Thymus (tissue), 11 donors: ENCODE measurements at regions not wholly inside any gene's neighbourhood (a gene's known extent, or its start where the extent isn't known, plus 50 kb on each side); places are given as distances from the start of the nearest gene placed in this dataset.
"Not testable (repeated sequence)": the region's sequence is repeated elsewhere in the genome, so short reads cannot be mapped to it uniquely, and the experiment has no call there.

Experiments
- DNase-seq, 9 donors: peaks; one replicate each; pipeline ENCODE4 v3.0.0-alpha.2; 2013; ENCODE audit warnings: low spot score in 9 of 9, low read depth in 6 of 9, missing footprints in 1 of 9
- H3K27ac ChIP-seq, 2 donors: one replicate each; pipeline ENCODE4 v1.5.1; 2013; ENCODE audit warnings: control low read depth in 1 of 2, low read depth in 1 of 2, low read length in 1 of 2, mild to moderate bottlenecking in 1 of 2, moderate library complexity in 1 of 2
- H3K27me3 ChIP-seq, 2 donors: one replicate each; pipeline ENCODE4 v1.5.1; 2013; ENCODE audit warnings: low read length in 1 of 2; ENCODE audit not compliant: control insufficient read depth in 2 of 2, insufficient read depth in 1 of 2
- H3K36me3 ChIP-seq, 2 donors: one replicate each; pipeline ENCODE4 v1.5.1; 2013; ENCODE audit warnings: low read length in 1 of 2, mild to moderate bottlenecking in 1 of 2, moderate library complexity in 1 of 2; ENCODE audit not compliant: control insufficient read depth in 2 of 2, insufficient read depth in 2 of 2
- H3K4me1 ChIP-seq, 2 donors: one replicate each; pipeline ENCODE4 v1.5.1; 2013; ENCODE audit warnings: low read length in 2 of 2; ENCODE audit not compliant: control insufficient read depth in 2 of 2, insufficient read depth in 2 of 2
- H3K4me3 ChIP-seq, 2 donors: one replicate each; pipeline ENCODE4 v1.5.1; 2013; ENCODE audit warnings: low read length in 2 of 2, control low read depth in 1 of 2, mild to moderate bottlenecking in 1 of 2
- H3K9me3 ChIP-seq, 2 donors: one replicate each; pipeline ENCODE4 v1.5.1; 2013; ENCODE audit warnings: low read length in 1 of 2, mild to moderate bottlenecking in 1 of 2; ENCODE audit not compliant: control insufficient read depth in 2 of 2, insufficient read depth in 1 of 2
- WGBS: extraction: QIAGEN DNeasy Blood & Tissue Kit; methylation state at CpG from one replicate; pipeline ENCODE4 v1.1.7; 2013; 5-methylcytosine and 5-hydroxymethylcytosine counted together
- donor health status: healthy.

DNA sequence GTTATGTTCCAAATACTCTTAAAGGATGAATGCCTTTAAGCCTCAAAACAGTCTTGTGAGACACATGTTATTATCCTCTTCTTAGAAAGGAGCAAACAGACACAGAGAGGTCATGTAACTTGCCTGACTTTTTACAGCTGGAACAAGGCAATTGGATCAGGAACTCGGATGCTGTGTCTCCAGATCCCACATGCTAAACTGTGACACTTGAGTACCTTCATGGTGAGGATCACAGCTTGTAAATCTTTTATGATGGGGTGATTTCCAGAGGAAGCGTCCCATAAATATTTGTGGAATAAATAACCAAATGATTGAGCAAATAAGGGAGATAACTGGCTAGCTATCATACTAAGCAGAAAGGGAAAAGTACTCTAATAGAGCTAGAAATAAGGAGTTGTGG lies 171.2 kb downstream of the C11orf91 start:
- WGBS: 66% methylated on average over 2 of the region's 2 CpGs
- no peaks in the 10 kb centered on the region for H3K36me3 ChIP-seq
- DNase-seq: no peak
- no peaks in the 10 kb centered on the region for H3K9me3 ChIP-seq
- H3K4me1 ChIP-seq: no peaks in the 10 kb centered on the region
- no peaks in the 10 kb centered on the region for H3K27me3 ChIP-seq
- H3K4me3 ChIP-seq: no peak overlapping the region
- no peak overlapping the region for H3K27ac ChIP-seq

DNA sequence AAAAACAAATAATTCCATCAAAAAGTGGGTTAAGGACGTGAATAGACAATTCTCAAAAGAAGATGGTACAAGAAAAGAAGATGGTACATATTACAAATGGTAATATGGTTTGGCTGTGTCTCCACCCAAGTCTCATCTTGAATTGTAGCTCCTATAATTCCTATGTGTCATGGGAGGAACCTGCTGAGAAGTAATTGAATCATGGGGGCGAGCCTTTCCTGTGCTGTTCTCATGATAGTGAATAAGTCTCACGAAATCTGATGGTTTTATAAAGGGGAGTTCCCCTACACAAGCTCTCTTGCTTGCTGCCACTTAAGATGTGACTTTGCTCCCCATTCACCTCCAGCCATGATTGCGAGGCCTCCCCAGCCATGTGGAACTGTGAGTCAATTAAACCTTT lies 172.9 kb downstream of the C11orf91 start:
- WGBS: 86% methylated on average over 4 of the region's 4 CpGs
- not testable (repeated sequence) for H3K27ac ChIP-seq

DNA sequence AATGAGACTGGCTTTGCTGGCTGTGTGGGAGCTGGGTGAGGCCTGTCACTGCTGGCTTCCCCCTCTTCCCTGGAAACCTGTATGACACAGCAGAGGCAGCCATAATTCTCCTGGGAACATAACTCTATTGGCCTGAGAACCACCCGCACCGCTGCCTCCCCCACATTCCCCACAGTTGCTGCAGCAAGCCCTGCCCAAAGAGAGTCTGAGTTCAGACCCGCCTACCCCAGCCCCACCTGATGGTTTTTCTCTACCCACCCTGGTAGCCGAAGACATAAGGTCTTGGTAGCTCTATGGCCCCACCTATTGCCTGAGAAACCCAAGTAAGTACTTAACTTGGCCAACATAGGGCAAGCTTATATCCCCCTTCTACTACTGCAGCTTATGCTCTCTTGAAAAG lies 174.8 kb downstream of the C11orf91 start:
- H3K9me3 ChIP-seq: no peaks in the 10 kb centered on the region
- no peak overlapping the region for H3K4me3 ChIP-seq
- 90% methylated on average over 4 of the region's 4 CpGs for WGBS
- H3K27ac ChIP-seq: no peak overlapping the region
- no peaks in the 10 kb centered on the region for H3K27me3 ChIP-seq
- no peak for DNase-seq
- no peaks in the 10 kb centered on the region for H3K4me1 ChIP-seq
- no peaks in the 10 kb centered on the region for H3K36me3 ChIP-seq

More for the DNA sequence above, 172.9 kb downstream of the C11orf91 start:
- not testable (repeated sequence) for H3K36me3 ChIP-seq, H3K4me3 ChIP-seq, H3K27me3 ChIP-seq, H3K9me3 ChIP-seq, H3K4me1 ChIP-seq, DNase-seq

DNA sequence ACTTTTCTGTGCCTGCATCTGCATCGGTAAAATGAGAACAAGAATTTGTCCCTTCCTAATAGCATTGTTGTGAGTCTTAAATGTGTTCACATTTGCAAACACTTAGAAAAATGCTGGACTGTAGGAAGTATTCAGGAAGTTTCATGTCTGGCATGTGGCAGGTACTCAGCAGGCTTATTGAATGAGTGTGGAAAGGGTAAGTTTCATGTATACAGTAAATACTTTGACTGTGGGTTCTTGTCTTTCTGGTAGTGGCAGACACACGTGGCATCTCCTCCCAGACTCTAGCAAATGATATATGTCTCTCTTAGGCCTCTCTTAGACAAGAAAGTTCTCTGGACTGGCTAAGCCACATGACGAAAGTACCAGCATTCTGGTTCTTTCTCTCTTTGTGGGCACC lies 179.2 kb downstream of the C11orf91 start:
- 86% methylated on average over 3 of the region's 3 CpGs for WGBS
- Histone ChIP-seq H3K36me3 (no peaks in the 10 kb centered on the region), H3K27me3 (no peaks in the 10 kb centered on the region), H3K27ac (no peak overlapping the region), H3K4me1 (no peaks in the 10 kb centered on the region), H3K4me3 (no peak overlapping the region), H3K9me3 (no peaks in the 10 kb centered on the region)
- no peak for DNase-seq

DNA sequence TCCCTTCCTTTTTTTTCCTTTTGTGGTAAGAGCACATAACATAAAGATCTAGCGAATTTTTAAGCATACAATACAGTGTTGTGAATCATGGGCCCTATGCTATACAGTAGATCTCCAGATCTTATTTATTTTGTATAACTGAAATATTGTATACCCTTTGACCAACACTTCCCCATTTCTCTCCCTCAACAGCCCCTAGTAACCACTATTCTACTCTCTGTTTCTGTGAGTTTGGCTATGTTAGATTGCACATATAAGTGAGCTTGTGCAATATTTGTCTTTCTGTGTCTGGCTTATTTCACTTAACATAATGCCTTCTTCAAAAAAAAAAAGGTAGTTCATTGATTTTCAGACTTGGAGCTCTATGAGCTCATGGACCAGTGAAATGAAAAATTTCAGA lies 180.5 kb downstream of the C11orf91 start:
- DNase-seq: no peak

DNA sequence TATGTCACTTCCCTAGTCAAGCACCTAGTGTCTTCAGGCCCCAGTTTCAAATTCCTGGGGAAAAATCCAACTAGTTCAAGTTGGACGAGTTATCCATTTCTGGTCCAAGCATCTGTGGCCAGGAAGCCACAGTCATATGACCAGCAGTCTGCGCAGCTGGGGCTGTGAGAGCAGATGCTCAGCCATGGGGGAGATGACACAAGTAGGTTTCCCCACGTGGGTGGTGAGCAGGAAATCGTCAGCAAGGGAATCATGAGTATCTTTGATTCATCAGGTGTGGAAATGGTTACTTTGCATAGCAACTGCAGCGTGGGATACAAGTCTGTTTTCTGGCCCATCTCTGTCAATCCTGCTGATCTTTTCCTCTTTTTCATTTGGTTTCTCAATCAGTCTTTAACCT lies 185.3 kb downstream of the C11orf91 start:
- no peaks in the 10 kb centered on the region for H3K9me3 ChIP-seq
- no peaks in the 10 kb centered on the region for H3K4me1 ChIP-seq
- H3K36me3 ChIP-seq: no peaks in the 10 kb centered on the region
- H3K27me3 ChIP-seq: no peaks in the 10 kb centered on the region
- H3K4me3 ChIP-seq: no peak overlapping the region
- no peak overlapping the region for H3K27ac ChIP-seq
- 61% methylated on average over 5 of the region's 5 CpGs for WGBS
- DNase-seq: no peak

More for the DNA sequence above, 180.5 kb downstream of the C11orf91 start:
- Histone ChIP-seq H3K4me1 (no peaks in the 10 kb centered on the region), H3K4me3 (no peak overlapping the region), H3K27ac (no peak overlapping the region), H3K36me3 (no peaks in the 10 kb centered on the region), H3K27me3 (no peaks in the 10 kb centered on the region), H3K9me3 (no peaks in the 10 kb centered on the region)
- WGBS: 95% methylated on average over 1 of the region's 1 CpG

DNA sequence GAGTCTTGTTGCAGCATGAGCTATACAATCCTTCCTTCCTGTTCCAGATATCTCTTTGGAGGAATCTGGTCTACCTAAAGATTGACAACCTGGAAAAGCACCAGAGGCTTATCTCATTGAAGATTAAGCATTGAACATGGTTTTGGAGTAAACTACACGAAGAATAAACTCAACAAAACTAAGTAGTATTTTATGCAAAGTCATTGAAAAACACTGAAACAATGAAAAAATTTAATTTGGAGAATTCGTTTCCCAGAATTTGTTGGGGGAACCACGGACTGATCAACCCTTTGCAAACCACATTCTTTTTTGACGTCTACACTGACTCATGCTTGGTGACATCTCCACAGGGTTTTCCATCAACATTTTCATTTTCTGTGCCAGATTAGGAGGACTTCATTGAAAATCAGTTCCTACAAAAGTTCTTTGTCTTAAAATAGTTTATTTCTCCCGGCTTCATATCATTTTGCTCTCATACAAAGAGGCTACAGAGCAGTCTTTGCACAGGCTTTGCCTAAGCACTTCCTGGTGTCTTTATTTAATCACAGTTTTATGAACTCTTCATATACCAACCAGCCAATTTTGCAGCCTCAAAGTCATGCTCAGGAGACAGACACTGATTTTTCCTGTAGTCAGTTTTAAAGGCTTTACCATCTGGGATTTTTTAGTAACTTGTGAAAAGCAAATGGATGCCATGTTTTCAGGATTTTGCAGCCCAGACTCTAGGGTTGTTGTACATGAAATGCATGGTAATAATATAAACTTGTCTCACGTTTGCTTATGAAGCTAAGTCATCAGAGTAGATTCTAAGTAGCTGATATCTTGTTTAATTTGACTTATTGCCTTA lies 186.3 kb downstream of the C11orf91 start:
- 92% methylated on average over 6 of the region's 6 CpGs for WGBS
- Histone ChIP-seq H3K9me3 (no peaks in the 10 kb centered on the region), H3K4me3 (no peak overlapping the region)

DNA sequence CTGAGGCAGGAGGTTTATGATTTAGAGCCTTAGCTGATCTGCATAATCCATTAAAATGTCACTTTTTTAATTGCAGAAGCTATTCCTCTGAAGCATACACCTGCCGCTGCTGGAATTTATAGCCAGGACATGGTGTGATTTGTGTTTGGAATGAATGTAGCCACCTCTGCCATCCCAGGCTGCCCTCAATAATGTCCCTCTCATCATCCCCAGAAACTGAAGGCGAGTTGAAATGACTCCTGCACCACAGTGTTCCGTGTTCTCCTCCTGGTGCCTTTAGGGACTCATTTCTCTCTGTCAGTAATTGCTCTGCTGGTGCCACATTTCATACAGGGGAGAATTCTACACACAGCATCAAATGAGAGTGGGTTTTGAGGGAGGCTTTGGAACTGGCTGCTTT lies 191.0 kb downstream of the C11orf91 start:
- WGBS: 90% methylated on average over 3 of the region's 3 CpGs
- H3K36me3 ChIP-seq: no peaks in the 10 kb centered on the region
- DNase-seq: no peak
- no peak overlapping the region for H3K27ac ChIP-seq
- H3K9me3 ChIP-seq: no peaks in the 10 kb centered on the region
- H3K4me1 ChIP-seq: no peaks in the 10 kb centered on the region
- no peaks in the 10 kb centered on the region for H3K27me3 ChIP-seq
- no peak overlapping the region for H3K4me3 ChIP-seq

More for the DNA sequence above, 186.3 kb downstream of the C11orf91 start:
- no peaks in the 10 kb centered on the region for H3K36me3 ChIP-seq
- no peaks in the 10 kb centered on the region for H3K4me1 ChIP-seq
- no peaks in the 10 kb centered on the region for H3K27me3 ChIP-seq
- DNase-seq: no peak
- no peak overlapping the region for H3K27ac ChIP-seq

DNA sequence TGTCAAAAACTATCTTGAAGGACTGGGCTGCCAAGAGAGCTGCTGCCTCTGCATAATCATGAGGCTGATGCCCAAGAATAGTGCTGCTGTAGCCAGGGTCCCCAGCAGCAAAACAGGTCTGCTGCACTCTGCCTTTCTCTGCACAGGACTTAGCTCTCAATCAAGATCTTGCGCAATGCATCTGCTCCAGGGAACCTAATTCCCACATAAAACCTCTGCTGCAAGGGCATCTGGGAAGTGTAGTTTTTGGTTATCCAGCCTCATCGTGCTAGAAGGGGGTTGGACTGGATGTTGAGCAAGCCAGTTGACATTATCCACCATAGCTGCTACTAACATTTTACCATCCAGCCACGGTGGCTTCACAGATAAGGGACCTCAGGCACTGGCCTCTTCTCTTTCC lies 192.7 kb downstream of the C11orf91 start:
- WGBS: 62% methylated on average over 3 of the region's 3 CpGs

More for the DNA sequence above, 192.7 kb downstream of the C11orf91 start:
- no peaks in the 10 kb centered on the region for H3K9me3 ChIP-seq
- no peaks in the 10 kb centered on the region for H3K27me3 ChIP-seq
- no peak overlapping the region for H3K4me3 ChIP-seq
- H3K4me1 ChIP-seq: no peaks in the 10 kb centered on the region
- H3K27ac ChIP-seq: no peak overlapping the region
- no peak for DNase-seq
- H3K36me3 ChIP-seq: no peaks in the 10 kb centered on the region
